GM18502 (cell line): ENCODE measurements at regions not wholly inside any gene's neighbourhood (a gene's known extent, or its start where the extent isn't known, plus 50 kb on each side); places are given as distances from the start of the nearest gene placed in this dataset.

ENCODE experiments used
- ATAC-seq: cut with Tn5 transposase; IDR thresholded peaks from one replicate; pipeline ENCODE4 v1.9.1; 2021; ENCODE audit warnings: mild to moderate bottlenecking; ENCODE audit not compliant: unreplicated experiment, poor library complexity

- ATAC-seq = no peak
These were observed 443.7 kb upstream of the SEMA3A start for GRCh38 chr7:84638339-84638697.

DNA sequence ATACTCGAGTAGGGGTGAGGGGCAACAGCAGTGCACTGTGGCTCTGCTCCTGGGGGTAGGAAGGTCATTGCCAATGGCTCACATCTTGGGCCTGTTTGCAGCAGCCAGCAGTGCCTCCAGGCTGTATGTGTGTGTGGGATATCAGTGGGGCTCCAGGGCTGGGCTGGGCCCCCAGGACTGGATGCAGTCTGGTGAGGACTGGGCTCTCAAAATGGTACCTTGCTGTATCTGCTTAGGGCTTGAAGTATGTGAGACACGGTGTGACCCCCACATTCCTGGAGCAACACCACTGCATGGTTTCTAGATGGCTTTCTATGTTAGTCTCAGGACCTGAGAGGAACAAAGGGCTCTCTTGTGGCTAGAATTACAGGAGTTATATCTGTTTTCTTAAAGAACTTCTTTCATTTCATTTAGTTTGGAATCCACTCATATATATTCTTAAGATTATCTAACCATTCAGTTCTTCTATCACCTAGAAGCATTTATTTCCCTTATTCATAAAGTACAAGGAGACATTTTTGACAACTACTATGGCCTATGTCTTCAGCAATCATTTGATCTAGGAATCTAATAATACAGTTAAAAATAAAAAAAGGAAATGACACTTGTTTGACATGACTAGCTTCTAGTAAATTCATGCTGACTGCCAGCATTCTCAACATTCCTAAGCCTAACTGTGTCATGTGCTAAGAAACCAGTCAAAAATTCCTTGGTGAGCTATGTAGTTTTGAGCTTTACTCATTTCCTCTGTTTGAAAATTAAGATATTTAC, 443.2 kb upstream of the SEMA3A start:
- ATAC-seq = no peak

DNA sequence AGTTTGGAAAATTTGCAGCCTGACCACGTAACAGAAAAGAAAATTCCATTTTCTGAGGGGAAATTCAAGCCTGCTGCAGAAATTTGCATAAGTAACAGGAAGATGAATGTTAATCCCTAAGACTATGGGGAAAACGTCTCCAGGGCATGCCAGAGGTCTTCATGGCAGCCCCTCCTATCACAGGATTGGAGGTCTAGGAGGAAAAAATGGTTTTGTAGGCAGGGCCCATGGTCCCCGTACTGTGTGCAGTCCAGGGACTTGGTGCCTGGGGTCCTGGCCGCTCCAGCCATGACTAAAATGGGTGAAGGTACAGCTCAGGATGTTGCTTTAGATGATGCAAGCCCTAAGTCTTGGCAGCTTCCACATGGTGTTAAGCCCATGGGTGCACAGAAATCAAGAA, 437.3 kb upstream of the SEMA3A start:
- ATAC-seq = no peak

DNA sequence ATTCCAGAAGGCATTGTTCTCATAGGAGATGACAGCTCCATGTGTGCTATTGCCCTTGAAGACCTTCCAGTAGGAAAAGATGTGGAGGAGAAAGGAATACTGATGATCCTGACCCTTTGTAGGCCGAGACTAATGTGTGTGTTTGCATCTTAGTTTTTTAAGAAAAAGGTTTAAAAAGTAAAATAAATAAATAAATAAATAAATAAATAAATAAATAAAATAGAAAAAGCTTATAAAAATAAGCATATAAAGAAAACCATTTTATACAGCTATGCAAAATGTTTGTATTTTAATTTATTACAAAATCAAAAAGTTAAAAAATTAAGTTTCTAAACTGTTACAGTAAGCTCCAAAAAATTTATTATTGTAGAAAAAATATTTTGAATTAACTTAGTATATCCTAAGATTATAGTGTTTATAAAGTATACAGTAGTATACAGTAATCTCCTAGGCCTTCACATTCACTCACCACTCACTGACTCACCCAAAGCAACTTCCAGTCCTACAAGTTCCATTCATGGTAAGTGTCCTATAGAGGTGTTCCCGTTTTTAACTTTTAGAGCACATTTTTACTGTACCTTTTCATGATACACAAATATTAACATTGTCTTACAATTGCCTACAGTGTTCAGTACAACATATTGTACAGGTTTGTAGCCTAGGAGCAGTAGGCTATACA, 435.2 kb upstream of the SEMA3A start:
- no peak for ATAC-seq

- no peak for ATAC-seq
These were observed 434.6 kb upstream of the SEMA3A start for GRCh38 chr7:84629216-84629615.

- no peak for ATAC-seq
These were observed 432.7 kb upstream of the SEMA3A start for GRCh38 chr7:84627250-84627649.

GRCh38 chr7:84624927-84625326, 430.3 kb upstream of the SEMA3A start:
- ATAC-seq = no peak

GRCh38 chr7:84624527-84624926, 429.9 kb upstream of the SEMA3A start:
- ATAC-seq = no peak

GRCh38 chr7:84617265-84618030, 422.9 kb upstream of the SEMA3A start:
- ATAC-seq = no peak

- no peak for ATAC-seq
These were observed 420.4 kb upstream of the SEMA3A start for GRCh38 chr7:84614821-84615501.

DNA sequence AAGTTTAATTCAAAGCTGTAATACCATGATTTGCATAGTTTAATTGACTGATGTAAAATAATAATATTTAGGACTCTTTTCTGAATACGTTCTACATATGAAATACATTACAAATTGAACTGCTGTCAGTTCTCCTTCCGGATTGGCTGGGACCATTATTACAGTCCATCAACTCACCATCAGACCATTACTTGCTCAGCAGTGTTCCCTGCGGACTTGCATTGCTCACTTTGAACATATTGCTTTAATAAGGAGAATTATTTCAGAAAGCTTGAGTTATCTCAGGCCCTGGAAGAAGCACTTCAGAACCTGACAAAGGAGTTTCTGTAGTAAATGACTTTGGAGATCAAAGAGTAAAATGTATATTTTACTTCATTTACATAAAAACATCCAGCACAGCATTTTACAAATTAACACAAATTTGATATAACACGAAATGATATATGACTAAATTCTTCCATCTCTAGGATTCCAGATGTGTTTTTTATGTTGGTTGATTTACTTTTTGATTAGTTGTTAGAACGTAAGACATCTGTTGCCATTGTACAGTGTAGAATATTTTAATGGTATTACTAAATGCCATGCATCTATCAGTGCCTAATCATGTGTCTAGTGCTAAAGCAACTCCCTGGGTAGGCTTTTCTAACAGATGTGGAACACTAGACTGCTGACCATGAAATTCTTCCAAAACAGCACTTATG, 418.5 kb upstream of the SEMA3A start:
- no peak for ATAC-seq

GRCh38 chr7:84611391-84611790, 416.8 kb upstream of the SEMA3A start:
- ATAC-seq = no peak

DNA sequence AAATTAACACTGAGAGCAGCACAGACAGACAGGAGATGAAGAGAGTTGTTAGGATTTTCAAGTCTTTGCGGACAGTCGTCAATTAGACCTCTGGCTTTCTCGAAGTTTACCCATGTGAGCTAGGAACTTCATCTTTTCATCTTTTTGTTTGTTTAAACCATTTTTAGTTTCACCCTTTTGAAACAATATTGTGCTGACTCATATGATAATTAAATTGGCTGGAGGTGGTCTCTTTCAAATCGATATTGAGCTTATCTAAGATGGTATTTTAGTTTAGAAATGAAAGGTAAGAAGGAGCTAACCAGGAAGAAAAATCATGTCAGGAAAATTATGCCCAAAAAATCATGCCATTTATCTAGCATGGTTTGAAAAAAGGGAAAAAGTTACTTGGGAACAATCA, 415.8 kb upstream of the SEMA3A start:
- ATAC-seq = no peak

GRCh38 chr7:84605301-84605700, 410.7 kb upstream of the SEMA3A start:
- ATAC-seq = no peak

DNA sequence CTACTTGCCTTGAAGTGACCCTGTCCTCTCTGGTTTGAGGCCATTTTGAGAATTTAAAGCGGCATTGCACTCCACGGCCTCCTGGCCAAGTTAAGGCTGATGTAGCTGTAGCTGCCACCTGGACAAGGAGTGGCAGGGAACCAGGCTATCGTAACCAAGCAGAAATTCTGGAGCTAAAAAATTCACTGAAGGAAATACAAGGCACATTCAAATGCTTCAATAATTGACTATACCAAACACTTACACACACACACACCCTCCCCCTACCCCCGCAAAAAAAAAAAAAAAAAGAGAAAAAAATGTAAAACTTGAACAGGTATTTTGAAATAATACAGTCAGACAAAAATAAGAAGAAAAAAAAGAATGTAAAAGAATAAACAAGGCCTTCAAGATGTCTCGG, 409.0 kb upstream of the SEMA3A start:
- ATAC-seq = no peak

GRCh38 chr7:84595026-84595425, 400.4 kb upstream of the SEMA3A start:
- ATAC-seq = no peak

DNA sequence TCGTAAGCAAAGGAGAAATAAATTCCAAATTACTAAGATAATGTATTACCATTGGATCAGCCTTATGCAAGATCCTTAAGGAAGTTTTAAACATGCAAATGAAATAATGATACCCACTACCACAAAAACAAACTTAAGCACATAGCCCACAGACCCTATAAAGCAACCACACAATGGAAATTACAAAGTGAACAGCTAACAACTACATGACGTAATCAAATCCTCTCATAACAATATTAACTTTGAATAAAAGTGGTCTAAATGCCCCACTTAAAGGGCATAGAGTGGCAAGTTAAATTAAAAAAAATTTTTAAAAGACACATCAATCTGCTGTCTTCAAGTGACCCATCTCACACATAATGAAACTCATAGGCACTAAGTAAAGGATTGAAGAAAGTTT, 397.3 kb upstream of the SEMA3A start:
- ATAC-seq = no peak

GRCh38 chr7:84589012-84589411, 394.4 kb upstream of the SEMA3A start:
- no peak for ATAC-seq

DNA sequence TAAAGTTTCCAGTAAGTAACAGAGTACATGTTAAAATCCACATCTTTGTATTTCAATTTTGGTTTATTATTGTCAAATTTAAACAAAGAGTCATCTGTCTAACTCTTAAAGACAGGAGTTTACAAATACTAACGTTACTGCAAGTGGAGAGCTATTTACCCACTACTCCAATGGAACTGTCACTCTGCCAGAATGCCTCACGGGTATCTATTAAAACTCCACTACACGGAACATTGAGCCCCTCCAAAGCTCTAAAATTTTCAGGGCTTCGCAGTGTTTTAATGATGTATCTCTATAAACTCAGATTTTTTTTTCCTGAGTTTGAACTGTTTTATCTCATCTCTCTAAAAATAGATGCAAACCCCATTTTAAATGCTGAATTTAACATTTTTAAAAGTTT, 388.7 kb upstream of the SEMA3A start:
- ATAC-seq = no peak

- no peak for ATAC-seq
These were observed 388.2 kb upstream of the SEMA3A start for GRCh38 chr7:84582747-84583146.
